Endothelial cell of umbilical vein (primary cell): ENCODE measurements at regions not wholly inside any gene's neighbourhood (a gene's known extent, or its start where the extent isn't known, plus 50 kb on each side); places are given as distances from the start of the nearest gene placed in this dataset.

ENCODE experiments used
- BruUV-seq: library from RNA; stranded (reverse); fragments of 400-500 nt; replicated peaks from 2 replicates; lab custom pipeline; 2021; lab: Mats Ljungman, UMichigan
- CTCF ChIA-PET: fragments of 300-600, 350-600 bp; sonication (Branson Sonifier 250); formaldehyde crosslinking; loops from one replicate; lab custom pipeline; 2021; ENCODE audit warnings: antibody characterized with exemption, inconsistent platforms; lab: Charles Lee
- POLR2A ChIA-PET: fragments of 300-600, 350-600 bp; sonication (Branson Sonifier 250); formaldehyde crosslinking; loops from one replicate; lab custom pipeline; 2021; ENCODE audit warnings: antibody characterized with exemption, inconsistent platforms; lab: Charles Lee
- DNase-seq: peaks from one replicate; pipeline ENCODE4 v3.0.0-alpha.2; 2011; ENCODE audit warnings: low read depth, low spot score
- FAIRE-seq: peaks from 2 replicates; lab custom pipeline; 2011; peaks lifted over from hg19 to GRCh38; lab: Jason Lieb, UNC
- H2AFZ ChIP-seq: 2 replicates; pipeline ENCODE4 v1.6.0; 2012; ENCODE audit warnings: low read depth, low read length, control low read depth, inconsistent platforms
- H3K27ac ChIP-seq: 2 replicates; pipeline ENCODE4 v1.5.1; 2011; ENCODE audit warnings: low read depth, mild to moderate bottlenecking, control low read depth, low read length, moderate library complexity; ENCODE audit not compliant: insufficient read depth
- H3K27me3 ChIP-seq, 2 experiments: 2 replicates each; pipeline versions ENCODE4 v1.6.0 to v1.6.1; 2011; ENCODE audit warnings: low read length in 2 of 2, mixed read lengths in 1 of 2; ENCODE audit not compliant: control insufficient read depth in 2 of 2, insufficient read depth in 2 of 2
- H3K36me3 ChIP-seq, 2 experiments: 2 replicates in 1 of 2; 3 replicates in 1 of 2; pipeline ENCODE4 v1.5.1; 2011; ENCODE audit warnings: low read length in 2 of 2, mild to moderate bottlenecking in 1 of 2, moderate library complexity in 1 of 2; ENCODE audit not compliant: control insufficient read depth in 2 of 2, insufficient read depth in 2 of 2; ENCODE audit errors: extremely low read depth in 1 of 2
- H3K4me1 ChIP-seq: 3 replicates; pipeline ENCODE4 v1.5.1; 2011; ENCODE audit warnings: mild to moderate bottlenecking, low read length; ENCODE audit not compliant: control insufficient read depth, insufficient read depth; ENCODE audit errors: extremely low read depth
- H3K4me2 ChIP-seq: 2 replicates; pipeline ENCODE4 v1.6.1; 2011; ENCODE audit warnings: low read length, control low read depth, mixed read lengths; ENCODE audit not compliant: insufficient read depth
- H3K4me3 ChIP-seq, 3 experiments: fragments of 200-600 bp in 1 of 3; sonication (generic), shearing (Covaris generic) in 1 of 3; replicated peaks in 1 of 3; 2 replicates each; pipeline ENCODE4 v1.5.1; 2011 to 2016; ENCODE audit warnings: control low read depth in 3 of 3, low read length in 3 of 3, mild to moderate bottlenecking in 2 of 3, inconsistent platforms in 1 of 3, low read depth in 1 of 3, moderate library complexity in 1 of 3; ENCODE audit not compliant: insufficient read depth in 1 of 3
- H3K79me2 ChIP-seq: 2 replicates; pipeline ENCODE4 v1.6.0; 2012; ENCODE audit warnings: low read length, inconsistent platforms; ENCODE audit not compliant: control insufficient read depth, insufficient read depth
- H3K9ac ChIP-seq: replicated peaks from 2 replicates; pipeline ENCODE3; 2011; ENCODE audit warnings: low read length, control low read depth; ENCODE audit not compliant: insufficient read depth; ENCODE audit errors: extremely low read depth
- H3K9me1 ChIP-seq: replicated peaks from 3 replicates; pipeline ENCODE4 v1.6.0; 2011; ENCODE audit warnings: mild to moderate bottlenecking, low read length; ENCODE audit not compliant: control insufficient read depth, insufficient read depth; ENCODE audit errors: extremely low read depth
- H3K9me3 ChIP-seq: replicated peaks from 2 replicates; pipeline ENCODE4 v1.5.1; 2012; ENCODE audit warnings: low read length, inconsistent platforms; ENCODE audit not compliant: control insufficient read depth, insufficient read depth
- H4K20me1 ChIP-seq: replicated peaks from 2 replicates; pipeline ENCODE3; 2011; ENCODE audit warnings: mild to moderate bottlenecking, low read length; ENCODE audit not compliant: control insufficient read depth, insufficient read depth; ENCODE audit errors: extremely low read depth
- EZH2 ChIP-seq: IDR thresholded peaks from 2 replicates; pipeline ENCODE4 v1.6.1; 2012; ENCODE audit warnings: borderline replicate concordance, low read depth, mild to moderate bottlenecking, moderate library complexity, low read length, inconsistent platforms; ENCODE audit not compliant: severe bottlenecking
- FOS ChIP-seq: IDR thresholded peaks from 2 replicates; pipeline ENCODE4 v1.6.1; 2011; ENCODE audit warnings: mild to moderate bottlenecking, low read length, moderate library complexity, borderline replicate concordance; ENCODE audit not compliant: insufficient read depth
- GATA2 ChIP-seq: IDR thresholded peaks from 2 replicates; pipeline ENCODE4 v1.7.0; 2011; ENCODE audit warnings: low read depth, mild to moderate bottlenecking, moderate library complexity, mixed read lengths, low read length; ENCODE audit not compliant: insufficient read length, insufficient read depth
- MYC ChIP-seq: IDR thresholded peaks from one replicate; pipeline ENCODE4 v1.6.1; 2011; ENCODE audit warnings: mild to moderate bottlenecking, low read depth, low read length
- dilution Hi-C: fragments of 300-500 bp; cut with MboI; formaldehyde crosslinking; loops from one replicate; pipeline ENCODE4 v1.15.0; 2019; ENCODE audit warnings: low sequenced_read_pairs; ENCODE audit not compliant: extremely low pct_ligation_motif_present
- intact Hi-C: fragments of 100-400 bp; cut with micrococcal nuclease; formaldehyde crosslinking; loops from one replicate; pipeline ENCODE4 v1.10.0; 2022
- TF ChIP-seq, protein P1 (sequence below), 2 donors: IDR thresholded peaks; 1 replicate in 1 of 2; 2 replicates in 1 of 2; pipeline ENCODE4 v1.5.1; 2011; ENCODE audit warnings: low read length in 2 of 2, mild to moderate bottlenecking in 2 of 2, moderate library complexity in 2 of 2, control low read depth in 1 of 2, inconsistent platforms in 1 of 2, low read depth in 1 of 2; ENCODE audit not compliant: insufficient read depth in 1 of 2; ENCODE audit errors: extremely low read depth in 1 of 2
- TF ChIP-seq, protein P2 (sequence below): IDR thresholded peaks from 2 replicates; pipeline ENCODE4 v1.6.1; 2011; ENCODE audit not compliant: insufficient read depth, insufficient read length

GRCh38 chr7:41858201-41858600, 155.3 kb upstream of the INHBA start:
- no peaks in the 10 kb centered on the region for H3K36me3 ChIP-seq
- ChIA-PET CTCF (no interaction called here), POLR2A (no interaction called here)
- H3K4me1 ChIP-seq, result no peaks in the 10 kb centered on the region
- H3K79me2 ChIP-seq, result no peaks in the 10 kb centered on the region
- no peak overlapping the region for H3K9ac ChIP-seq
- no peak overlapping the region for H3K27ac ChIP-seq
- H3K9me3 ChIP-seq, result no peaks in the 10 kb centered on the region
- H2AFZ ChIP-seq, result no peak overlapping the region
- dilution Hi-C loops, result no loop called here
- DNase-seq (no peak), FAIRE-seq (no peak)
- no peak overlapping the region for H3K4me2 ChIP-seq
- BruUV-seq, result no TSS peak
- no peaks in the 10 kb centered on the region for H3K27me3 ChIP-seq
- H3K9me1 ChIP-seq, result no peaks in the 10 kb centered on the region
- TF ChIP-seq, protein P1, sequence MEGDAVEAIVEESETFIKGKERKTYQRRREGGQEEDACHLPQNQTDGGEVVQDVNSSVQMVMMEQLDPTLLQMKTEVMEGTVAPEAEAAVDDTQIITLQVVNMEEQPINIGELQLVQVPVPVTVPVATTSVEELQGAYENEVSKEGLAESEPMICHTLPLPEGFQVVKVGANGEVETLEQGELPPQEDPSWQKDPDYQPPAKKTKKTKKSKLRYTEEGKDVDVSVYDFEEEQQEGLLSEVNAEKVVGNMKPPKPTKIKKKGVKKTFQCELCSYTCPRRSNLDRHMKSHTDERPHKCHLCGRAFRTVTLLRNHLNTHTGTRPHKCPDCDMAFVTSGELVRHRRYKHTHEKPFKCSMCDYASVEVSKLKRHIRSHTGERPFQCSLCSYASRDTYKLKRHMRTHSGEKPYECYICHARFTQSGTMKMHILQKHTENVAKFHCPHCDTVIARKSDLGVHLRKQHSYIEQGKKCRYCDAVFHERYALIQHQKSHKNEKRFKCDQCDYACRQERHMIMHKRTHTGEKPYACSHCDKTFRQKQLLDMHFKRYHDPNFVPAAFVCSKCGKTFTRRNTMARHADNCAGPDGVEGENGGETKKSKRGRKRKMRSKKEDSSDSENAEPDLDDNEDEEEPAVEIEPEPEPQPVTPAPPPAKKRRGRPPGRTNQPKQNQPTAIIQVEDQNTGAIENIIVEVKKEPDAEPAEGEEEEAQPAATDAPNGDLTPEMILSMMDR (IDR thresholded peaks at IDR 0.05; ENCODE audit: extremely low read depth in 1 of 2, insufficient read depth in 1 of 2, low read depth in 1 of 2, low read length in 2 of 2), result no peak
- TF ChIP-seq EZH2 (no peak), GATA2 (no peak), FOS (no peak), MYC (no peak)
- TF ChIP-seq, protein P2, sequence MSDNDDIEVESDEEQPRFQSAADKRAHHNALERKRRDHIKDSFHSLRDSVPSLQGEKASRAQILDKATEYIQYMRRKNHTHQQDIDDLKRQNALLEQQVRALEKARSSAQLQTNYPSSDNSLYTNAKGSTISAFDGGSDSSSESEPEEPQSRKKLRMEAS, result no peak
- no peaks in the 10 kb centered on the region for H4K20me1 ChIP-seq
- intact Hi-C loops, result no loop called here
- H3K4me3 ChIP-seq, result no peak overlapping the region
